ENCODE measurements at regions not wholly inside any gene's neighbourhood (a gene's known extent, or its start where the extent isn't known, plus 50 kb on each side); places are given as distances from the start of the nearest gene placed in this dataset.

GRCh38 chr6:151757506-151757955 lies 50.0 kb upstream of the ESR1 start (continued):
- TF ChIP-seq PRDM15 (CRISPR knock-in tag; IDR thresholded peaks at IDR 0.05): no peak
- no peak for TF ChIP-seq HDGF (IDR thresholded peaks at IDR 0.05)
- TF ChIP-seq CBX3 (IDR thresholded peaks at IDR 0.05; ENCODE audit: borderline replicate concordance, low read depth): no peak
- TF ChIP-seq BCL3 (IDR thresholded peaks at IDR 0.05; ENCODE audit: borderline replicate concordance, insufficient read depth, low read depth, low read length, poor library complexity, severe bottlenecking): no peak
- TF ChIP-seq LARP7 (IDR thresholded peaks at IDR 0.05): no peak
- no peak for TF ChIP-seq CEBPB (IDR thresholded peaks at IDR 0.05; ENCODE audit: borderline replicate concordance in 1 of 2, low read depth in 2 of 2, low read length in 2 of 2)
- peak; percentile 57 for TF ChIP-seq RUNX3 (IDR thresholded peaks at IDR 0.05; ENCODE audit: low read length)
- TF ChIP-seq JUND (IDR thresholded peaks at IDR 0.05; ENCODE audit: low read depth, low read length): no peak
- TF ChIP-seq TCF12 (IDR thresholded peaks at IDR 0.05; ENCODE audit: low read depth, low read length): 0 out of 2 replicates have a peak, but pooled peaks have one; percentile 48
- no peak for TF ChIP-seq HCFC1 (IDR thresholded peaks at IDR 0.05; ENCODE audit: low read length)
- peak; percentile 46 for TF ChIP-seq IKZF1 (conservative IDR thresholded peaks at IDR 0.05)
- no peak for TF ChIP-seq TBL1XR1 (IDR thresholded peaks at IDR 0.05; ENCODE audit: low read depth, low read length)
- no peak for TF ChIP-seq RELB (IDR thresholded peaks at IDR 0.05; ENCODE audit: low read depth)
- TF ChIP-seq NR2C1 (IDR thresholded peaks at IDR 0.05): no peak
- TF ChIP-seq KAT2A (conservative IDR thresholded peaks at IDR 0.05; ENCODE audit: control insufficient read depth, low read depth, low read length): no peak
- TF ChIP-seq BHLHE40 (IDR thresholded peaks at IDR 0.05; ENCODE audit: borderline replicate concordance in 1 of 2, low read depth in 2 of 2, low read length in 1 of 2): peak in 1 of 2 experiments; percentile 43; a peak in 1 of 4 replicates
- no peak for TF ChIP-seq KLF5 (IDR thresholded peaks at IDR 0.05; ENCODE audit: partially characterized antibody)
- no peak for TF ChIP-seq MYB (IDR thresholded peaks at IDR 0.05; ENCODE audit: borderline replicate concordance, low read depth, low read length)
- TF ChIP-seq NFXL1 (IDR thresholded peaks at IDR 0.05; ENCODE audit: borderline replicate concordance): no peak
- no peak for TF ChIP-seq RAD21 (IDR thresholded peaks at IDR 0.05; ENCODE audit: insufficient read depth, low read depth, low read length)
- peak; percentile 66 for TF ChIP-seq CREM (IDR thresholded peaks at IDR 0.05; ENCODE audit: low read depth)
- TF ChIP-seq POLR2A (IDR thresholded peaks at IDR 0.05; ENCODE audit: low read depth, low read length): no peak
- no peak for TF ChIP-seq FOXK2 (IDR thresholded peaks at IDR 0.05)
- TF ChIP-seq POLR2AphosphoS2 (IDR thresholded peaks at IDR 0.05; ENCODE audit: low read depth, low read length): no peak
- peak; percentile 56; the same call in 1 of the 2 replicates for TF ChIP-seq YY1 (IDR thresholded peaks at IDR 0.05; ENCODE audit: low read depth, low read length)
- no peak for TF ChIP-seq EZH2 (IDR thresholded peaks at IDR 0.05; ENCODE audit: borderline replicate concordance, control insufficient read depth, low read depth, low read length)
- TF ChIP-seq SIX5 (IDR thresholded peaks at IDR 0.05; ENCODE audit: low read depth, low read length, severe bottlenecking): no peak

All from GM12878 (cell line).